ENCODE measurements at regions not wholly inside any gene's neighbourhood (a gene's known extent, or its start where the extent isn't known, plus 50 kb on each side); places are given as distances from the start of the nearest gene placed in this dataset.

- no peak overlapping the region for H3K4ac ChIP-seq (ENCODE audit: low read depth, low read length)
- no peaks in the 10 kb centered on the region for H3K4me1 ChIP-seq (ENCODE audit: control insufficient read depth, insufficient read depth, low read length)
- no peak overlapping the region for H2AK9ac ChIP-seq (replicated peaks; ENCODE audit: low read depth, low read length, poor library complexity)
- H3K14ac ChIP-seq (replicated peaks; ENCODE audit: low read depth, low read length), result no peak overlapping the region
- H4K8ac ChIP-seq (ENCODE audit: low read depth in 2 of 2, low read length in 2 of 2), result no peak overlapping the region
- CTCF ChIA-PET, result interaction anchor here (1.4 kb wide), 1 partner anchor 15 kb away, joined by 3 read pairs; no protein-coding TSS in a partner anchor
- no peak overlapping the region for H3K18ac ChIP-seq (ENCODE audit: low read depth, low read length)
- H3K36me3 ChIP-seq (ENCODE audit: control insufficient read depth, insufficient read depth, low read length), result no peaks in the 10 kb centered on the region
- no peak overlapping the region for H2BK120ac ChIP-seq (ENCODE audit: low read depth, low read length)
- dilution Hi-C loops (cut with HindIII; ENCODE audit: low sequenced_read_pairs, unreplicated experiment) (no loop called here), intact Hi-C loops (cut with micrococcal nuclease) (loop anchor here (5.0 kb wide), 1 partner anchor 1127 kb away; no protein-coding TSS in a partner anchor), in situ Hi-C loops (cut with MboI; ENCODE audit: low sequenced_read_pairs) (loop anchor here (5.0 to 10.0 kb wide), 2 partner anchors 115 to 1127 kb away; no protein-coding TSS in a partner anchor)
- H3K4me3 ChIP-seq (ENCODE audit: insufficient read depth, low read depth, low read length), result no peak overlapping the region
- H2AFZ ChIP-seq (replicated peaks; ENCODE audit: low read length, poor library complexity), result no peak overlapping the region
- ATAC-seq (ENCODE audit: low read depth) (no peak), DNase-seq (no peak)
- no peak overlapping the region for H2BK15ac ChIP-seq (ENCODE audit: low read depth, low read length)
- POLR2A ChIA-PET (ENCODE audit: unreplicated experiment), result no interaction called here
- no peak overlapping the region for H2BK5ac ChIP-seq (ENCODE audit: low read depth, low read length, poor library complexity, severe bottlenecking)
- H4K20me1 ChIP-seq (ENCODE audit: insufficient read depth, low read length), result no peaks in the 10 kb centered on the region
- H3K79me1 ChIP-seq (ENCODE audit: low read depth in 1 of 2, low read length in 2 of 2), result no peaks in the 10 kb centered on the region
- no peak overlapping the region for H2AK5ac ChIP-seq (ENCODE audit: low read depth, low read length)
- H3K27me3 ChIP-seq (ENCODE audit: control insufficient read depth, insufficient read depth, low read length), result no peaks in the 10 kb centered on the region
- no peaks in the 10 kb centered on the region for H3K9me3 ChIP-seq (ENCODE audit: control insufficient read depth, insufficient read depth, low read length)
- no peak overlapping the region for H4K91ac ChIP-seq (ENCODE audit: insufficient read depth, low read depth, low read length)
- TF ChIP-seq, protein P1, sequence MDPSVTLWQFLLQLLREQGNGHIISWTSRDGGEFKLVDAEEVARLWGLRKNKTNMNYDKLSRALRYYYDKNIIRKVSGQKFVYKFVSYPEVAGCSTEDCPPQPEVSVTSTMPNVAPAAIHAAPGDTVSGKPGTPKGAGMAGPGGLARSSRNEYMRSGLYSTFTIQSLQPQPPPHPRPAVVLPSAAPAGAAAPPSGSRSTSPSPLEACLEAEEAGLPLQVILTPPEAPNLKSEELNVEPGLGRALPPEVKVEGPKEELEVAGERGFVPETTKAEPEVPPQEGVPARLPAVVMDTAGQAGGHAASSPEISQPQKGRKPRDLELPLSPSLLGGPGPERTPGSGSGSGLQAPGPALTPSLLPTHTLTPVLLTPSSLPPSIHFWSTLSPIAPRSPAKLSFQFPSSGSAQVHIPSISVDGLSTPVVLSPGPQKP (IDR thresholded peaks at IDR 0.05; ENCODE audit: borderline replicate concordance, low read depth, low read length), result no peak
- TF ChIP-seq POLR2A (IDR thresholded peaks at IDR 0.05; ENCODE audit: low read depth, low read length), result no peak
- H4K5ac ChIP-seq (ENCODE audit: low read depth, low read length), result no peak overlapping the region
- H3K4me2 ChIP-seq (ENCODE audit: low read depth, low read length), result no peak overlapping the region
- no TSS peak for BruUV-seq (replicated peaks)
- no peaks in the 10 kb centered on the region for H3K9me1 ChIP-seq (ENCODE audit: insufficient read depth, low read length)
- H3K56ac ChIP-seq (ENCODE audit: extremely low read depth, insufficient read depth, low read length), result no peak overlapping the region
- H3K9ac ChIP-seq (ENCODE audit: low read depth, low read length), result no peak overlapping the region
- H3K23ac ChIP-seq (ENCODE audit: low read depth, low read length), result no peak overlapping the region
- H2BK20ac ChIP-seq (ENCODE audit: low read depth, low read length), result no peak overlapping the region
- H3K27ac ChIP-seq (ENCODE audit: insufficient read depth, low read length), result no peak overlapping the region
Measured at GRCh38 chr7:82609746-82610145, 166.2 kb upstream of the CACNA2D1 start.
